A549 (cell line): ENCODE measurements at regions not wholly inside any gene's neighbourhood (a gene's known extent, or its start where the extent isn't known, plus 50 kb on each side); places are given as distances from the start of the nearest gene placed in this dataset.
A peak's percentile ranks its signal among the peaks of the same experiment; 100 is the strongest.

Experiments used
- CTCF ChIP-seq: fragments of >200 bp; sonication (Bioruptor Twin); formaldehyde crosslinking; IDR thresholded peaks from 3 replicates; pipeline ENCODE4 v1.5.1; 2016
- JUN ChIP-seq, 2 experiments: fragments of >200 bp; sonication (Bioruptor Twin); formaldehyde crosslinking; IDR thresholded peaks; 2 replicates in 1 of 2; 3 replicates in 1 of 2; pipeline ENCODE4 v1.6.1; 2016 to 2017
- KDM5A ChIP-seq: fragments of 200-600 bp; sonication (generic); IDR thresholded peaks from 2 replicates; pipeline ENCODE4 v1.6.1; 2016; ENCODE audit warnings: antibody characterized with exemption, mild to moderate bottlenecking
- POLR2A ChIP-seq: IDR thresholded peaks from 2 replicates; pipeline ENCODE4 v1.6.1; 2012; ENCODE audit warnings: mild to moderate bottlenecking, low read length
- RAD21 ChIP-seq, 2 experiments: fragments of >200 bp in 1 of 2; sonication (Bioruptor Twin) in 1 of 2; formaldehyde crosslinking in 1 of 2; IDR thresholded peaks in 1 of 2; conservative IDR thresholded peaks in 1 of 2; 2 replicates in 1 of 2; 3 replicates in 1 of 2; pipeline ENCODE4 v1.6.1; 2012 to 2018; ENCODE audit warnings: inconsistent platforms in 1 of 2
- RARB ChIP-seq: fragments of 250-450 bp; sonication (Bioruptor Pico); IDR thresholded peaks from 2 replicates; pipeline ENCODE4 v1.8.0; 2021; ENCODE audit warnings: mild to moderate bottlenecking, moderate library complexity

DNA sequence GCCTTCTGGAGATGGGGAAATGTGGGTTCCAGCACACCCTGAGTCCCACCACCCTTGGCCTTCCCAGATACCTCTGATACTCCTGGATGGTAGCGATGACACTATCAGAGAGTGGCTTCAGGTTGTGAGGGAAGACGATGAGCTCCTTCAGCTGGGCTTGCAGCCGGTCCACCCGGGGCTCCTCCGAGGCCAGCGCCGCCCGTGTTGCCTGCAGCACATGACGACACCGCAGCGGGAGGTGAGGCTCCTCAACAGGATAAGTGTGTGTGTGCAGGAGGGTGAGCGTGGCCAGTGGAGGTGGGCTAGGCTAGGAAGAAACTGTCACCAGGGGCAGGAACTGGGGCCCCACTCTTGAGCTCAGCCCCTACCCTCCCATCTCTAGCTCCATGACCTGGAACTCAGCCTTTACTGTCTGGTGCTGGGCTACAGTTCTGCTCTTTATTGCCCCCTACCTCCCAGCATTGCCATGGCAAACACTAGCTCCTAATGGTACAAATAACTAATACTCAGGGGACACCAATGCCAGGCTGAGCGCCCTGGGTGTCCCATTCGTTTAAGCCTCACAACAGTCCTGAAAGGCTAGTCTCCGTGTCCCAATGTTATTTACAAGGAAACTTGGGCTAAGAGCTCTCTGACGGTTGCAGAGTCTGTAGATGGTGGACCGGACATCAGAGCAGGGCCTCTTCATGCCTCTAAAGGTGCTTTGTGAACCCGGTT, 64.1 kb downstream of the SYNE3 start:
- no peak for TF ChIP-seq RARB (CRISPR knock-in tag)
- TF ChIP-seq RAD21 (conservative IDR thresholded peaks at IDR 0.05 in 1 of 2, IDR thresholded peaks at IDR 0.05 in 1 of 2) = peak in 1 of 2 experiments; percentile 27; a peak in 1 of 5 replicates
- peak; percentile 32; the same call in 1 of the 3 replicates for TF ChIP-seq CTCF
- no peak for TF ChIP-seq JUN (IDR thresholded peaks at IDR 0.05)
- no peak for TF ChIP-seq POLR2A
- no peak for TF ChIP-seq KDM5A
